ENCODE measurements at regions not wholly inside any gene's neighbourhood (a gene's known extent, or its start where the extent isn't known, plus 50 kb on each side); places are given as distances from the start of the nearest gene placed in this dataset.

DNA sequence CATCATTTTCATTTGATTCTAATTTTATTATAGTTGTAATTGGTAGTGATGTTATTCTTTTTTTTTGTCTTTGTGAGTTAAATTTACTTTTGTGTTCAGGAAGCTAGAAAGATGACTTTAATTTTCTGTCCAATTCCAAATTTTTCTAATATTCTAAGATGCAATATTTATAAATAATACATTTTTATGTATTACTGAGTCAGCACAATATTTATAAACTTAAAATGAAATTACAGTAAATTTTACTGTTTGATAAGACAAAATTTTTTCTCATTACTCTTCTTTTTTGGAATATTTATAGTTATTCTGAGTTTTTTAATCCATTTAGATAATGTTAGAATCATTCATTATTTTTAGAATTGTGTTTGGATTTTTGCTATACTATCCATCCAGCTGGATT, 1637.9 kb upstream of the ACO1 start:
- no peaks in the 10 kb centered on the region for H3F3A ChIP-seq (ENCODE audit: low read depth)
- H3K79me2 ChIP-seq (ENCODE audit: low read depth) = no peaks in the 10 kb centered on the region
- H3K4me2 ChIP-seq = no peak overlapping the region
- no peak overlapping the region for H3K4me3 ChIP-seq
- no peak overlapping the region for H3K9ac ChIP-seq
- Mint-ChIP-seq H3K4me1 (no peaks in the 10 kb centered on the region), H3K9me3 (no peaks in the 10 kb centered on the region), H3K36me3 (no peaks in the 10 kb centered on the region), H3K27ac (no peak overlapping the region), H3K4me3 (no peak overlapping the region), H3K27me3 (ENCODE audit: insufficient read depth, low read depth) (peaks cover 2% of the 10 kb centered on the region)
- no peaks in the 10 kb centered on the region for H3K4me1 ChIP-seq
- DNase-seq (ENCODE audit: low spot score) = no peak
- no peaks in the 10 kb centered on the region for H4K20me1 ChIP-seq (ENCODE audit: low read depth)
- H2AFZ ChIP-seq (replicated peaks) = no peak overlapping the region
- TF ChIP-seq, protein P1, sequence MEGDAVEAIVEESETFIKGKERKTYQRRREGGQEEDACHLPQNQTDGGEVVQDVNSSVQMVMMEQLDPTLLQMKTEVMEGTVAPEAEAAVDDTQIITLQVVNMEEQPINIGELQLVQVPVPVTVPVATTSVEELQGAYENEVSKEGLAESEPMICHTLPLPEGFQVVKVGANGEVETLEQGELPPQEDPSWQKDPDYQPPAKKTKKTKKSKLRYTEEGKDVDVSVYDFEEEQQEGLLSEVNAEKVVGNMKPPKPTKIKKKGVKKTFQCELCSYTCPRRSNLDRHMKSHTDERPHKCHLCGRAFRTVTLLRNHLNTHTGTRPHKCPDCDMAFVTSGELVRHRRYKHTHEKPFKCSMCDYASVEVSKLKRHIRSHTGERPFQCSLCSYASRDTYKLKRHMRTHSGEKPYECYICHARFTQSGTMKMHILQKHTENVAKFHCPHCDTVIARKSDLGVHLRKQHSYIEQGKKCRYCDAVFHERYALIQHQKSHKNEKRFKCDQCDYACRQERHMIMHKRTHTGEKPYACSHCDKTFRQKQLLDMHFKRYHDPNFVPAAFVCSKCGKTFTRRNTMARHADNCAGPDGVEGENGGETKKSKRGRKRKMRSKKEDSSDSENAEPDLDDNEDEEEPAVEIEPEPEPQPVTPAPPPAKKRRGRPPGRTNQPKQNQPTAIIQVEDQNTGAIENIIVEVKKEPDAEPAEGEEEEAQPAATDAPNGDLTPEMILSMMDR (IDR thresholded peaks at IDR 0.05) = no peak
- TF ChIP-seq EZH2phosphoT487 (IDR thresholded peaks at IDR 0.05) = no peak
- TF ChIP-seq EZH2 (IDR thresholded peaks at IDR 0.05) = no peak
- no peak overlapping the region for H3K27ac ChIP-seq
- no peaks in the 10 kb centered on the region for H3K27me3 ChIP-seq
- no peaks in the 10 kb centered on the region for H3K36me3 ChIP-seq
- no peaks in the 10 kb centered on the region for H3K9me3 ChIP-seq (ENCODE audit: low read depth)

DNA sequence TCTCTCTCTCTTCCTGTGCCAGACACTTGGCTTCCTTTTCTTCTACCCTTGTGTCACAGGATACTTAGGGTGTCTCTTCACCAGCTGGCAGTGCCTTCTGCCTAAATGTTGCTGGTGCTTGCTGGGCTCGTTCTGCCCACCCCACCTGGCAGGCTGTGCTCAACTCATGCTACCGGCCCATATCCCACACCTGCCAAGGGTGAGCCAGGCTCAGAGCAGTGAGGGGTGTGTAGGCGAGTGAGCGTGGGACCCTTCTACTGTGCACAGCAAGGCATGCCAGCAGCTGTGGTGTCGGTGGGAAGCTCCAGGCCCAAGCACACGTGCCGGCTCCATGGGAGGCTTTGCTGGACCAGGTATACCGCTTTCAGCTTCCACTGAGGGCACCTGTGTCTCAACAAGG, 1626.7 kb upstream of the ACO1 start:
- no peaks in the 10 kb centered on the region for H3F3A ChIP-seq (ENCODE audit: low read depth)
- H4K20me1 ChIP-seq (ENCODE audit: low read depth) = no peaks in the 10 kb centered on the region
- Mint-ChIP-seq H3K27ac (no peak overlapping the region), H3K36me3 (no peaks in the 10 kb centered on the region), H3K4me1 (no peaks in the 10 kb centered on the region), H3K4me3 (no peak overlapping the region), H3K9me3 (no peaks in the 10 kb centered on the region), H3K27me3 (ENCODE audit: insufficient read depth, low read depth) (no peaks in the 10 kb centered on the region)
- H3K9me3 ChIP-seq (ENCODE audit: low read depth) = no peaks in the 10 kb centered on the region
- no peak overlapping the region for H3K4me2 ChIP-seq
- H3K4me3 ChIP-seq = no peak overlapping the region
- DNase-seq (ENCODE audit: low spot score) = no peak
- TF ChIP-seq, protein P1 (IDR thresholded peaks at IDR 0.05) = no peak
- TF ChIP-seq EZH2phosphoT487 (IDR thresholded peaks at IDR 0.05) = no peak
- TF ChIP-seq EZH2 (IDR thresholded peaks at IDR 0.05) = no peak
- no peaks in the 10 kb centered on the region for H3K79me2 ChIP-seq (ENCODE audit: low read depth)
- H3K9ac ChIP-seq = no peak overlapping the region
- H3K27me3 ChIP-seq = no peaks in the 10 kb centered on the region
- H3K36me3 ChIP-seq = no peaks in the 10 kb centered on the region
- peaks cover 6% of the 10 kb centered on the region for H3K4me1 ChIP-seq
- no peak overlapping the region for H2AFZ ChIP-seq (replicated peaks)
- no peak overlapping the region for H3K27ac ChIP-seq

DNA sequence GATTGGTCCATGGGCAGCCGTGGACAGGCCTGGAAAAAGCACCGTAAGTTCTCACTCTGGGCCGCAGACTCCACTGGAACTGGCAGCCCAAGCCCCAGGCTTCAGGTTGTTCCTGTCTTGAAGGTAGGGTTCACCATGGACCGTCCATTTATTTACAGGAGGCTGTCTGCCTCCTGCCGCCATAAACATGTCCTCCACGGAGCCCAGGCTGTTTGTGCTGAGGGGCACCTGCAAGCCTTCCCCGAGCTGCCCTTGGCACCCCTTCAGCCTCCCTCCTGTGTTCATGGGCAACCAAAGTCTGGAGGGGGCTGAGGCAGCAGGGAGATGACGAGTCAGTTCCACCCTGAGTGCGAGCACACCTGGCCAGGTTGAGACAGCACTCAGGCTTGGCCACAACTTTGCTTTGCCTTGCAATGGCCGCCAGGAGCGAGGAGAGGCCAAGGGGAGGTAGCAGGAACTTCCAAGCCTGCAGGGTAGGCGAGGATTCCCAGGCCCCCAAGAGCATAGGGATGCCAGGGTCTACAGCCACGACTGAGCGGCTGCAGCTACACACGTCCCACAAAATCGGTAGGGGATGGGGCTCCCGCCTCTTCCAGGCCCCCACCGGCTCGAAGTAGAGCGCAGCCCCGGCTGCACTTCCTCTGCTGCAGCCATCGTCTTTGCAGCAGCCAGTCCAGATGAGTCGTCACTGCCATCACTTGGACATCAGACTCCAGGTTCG, 1625.6 kb upstream of the ACO1 start:
- Histone ChIP-seq H3K4me2 (no peak overlapping the region), H2AFZ (replicated peaks) (no peak overlapping the region), H3F3A (ENCODE audit: low read depth) (no peaks in the 10 kb centered on the region), H4K20me1 (ENCODE audit: low read depth) (no peaks in the 10 kb centered on the region), H3K79me2 (ENCODE audit: low read depth) (no peaks in the 10 kb centered on the region), H3K27me3 (no peaks in the 10 kb centered on the region), H3K4me1 (peaks cover 6% of the 10 kb centered on the region), H3K4me3 (no peak overlapping the region), H3K9me3 (ENCODE audit: low read depth) (no peaks in the 10 kb centered on the region), H3K27ac (no peak overlapping the region), H3K9ac (no peak overlapping the region), H3K36me3 (no peaks in the 10 kb centered on the region)
- Mint-ChIP-seq H3K27me3 (ENCODE audit: insufficient read depth, low read depth) (no peaks in the 10 kb centered on the region), H3K9me3 (no peaks in the 10 kb centered on the region), H3K4me3 (no peak overlapping the region), H3K4me1 (no peaks in the 10 kb centered on the region), H3K36me3 (no peaks in the 10 kb centered on the region), H3K27ac (no peak overlapping the region)
- DNase-seq (ENCODE audit: low spot score) = no peak
- TF ChIP-seq, protein P1 (IDR thresholded peaks at IDR 0.05) = no peak
- TF ChIP-seq EZH2 (IDR thresholded peaks at IDR 0.05) (no peak), EZH2phosphoT487 (IDR thresholded peaks at IDR 0.05) (no peak)

All from neural progenitor cell (in vitro differentiated cells).